HEK293T (cell line): ENCODE measurements at regions not wholly inside any gene's neighbourhood (a gene's known extent, or its start where the extent isn't known, plus 50 kb on each side); places are given as distances from the start of the nearest gene placed in this dataset.

Experiments used
- ARNT ChIP-seq: fragments of 450-650 bp; IDR thresholded peaks from 2 replicates; pipeline ENCODE4 v1.6.1; 2017; ENCODE audit warnings: mild to moderate bottlenecking
- BHLHE40 ChIP-seq: fragments of 450-650 bp; IDR thresholded peaks from 2 replicates; pipeline ENCODE4 v1.6.1; 2016; ENCODE audit warnings: mild to moderate bottlenecking, moderate library complexity, borderline replicate concordance
- CTBP1 ChIP-seq: fragments of 450-650 bp; IDR thresholded peaks from 2 replicates; pipeline ENCODE4 v1.6.1; 2016; ENCODE audit warnings: borderline replicate concordance
- ELF4 ChIP-seq: fragments of 450-650 bp; IDR thresholded peaks from 2 replicates; pipeline ENCODE4 v1.6.1; 2017; ENCODE audit warnings: antibody characterized with exemption
- FOXA1 ChIP-seq: fragments of 450-650 bp; IDR thresholded peaks from 2 replicates; pipeline ENCODE4 v1.6.1; 2016; ENCODE audit warnings: mild to moderate bottlenecking
- FOXK2 ChIP-seq: fragments of 450-650 bp; IDR thresholded peaks from 2 replicates; pipeline ENCODE4 v1.6.1; 2016; ENCODE audit warnings: mild to moderate bottlenecking
- FOXM1 ChIP-seq: fragments of 450-650 bp; IDR thresholded peaks from 2 replicates; pipeline ENCODE4 v1.6.1; 2017; ENCODE audit warnings: mild to moderate bottlenecking, borderline replicate concordance
- HDGF ChIP-seq: fragments of 450-650 bp; IDR thresholded peaks from 2 replicates; pipeline ENCODE4 v1.6.1; 2017; ENCODE audit warnings: antibody characterized with exemption, borderline replicate concordance
- LEF1 ChIP-seq: fragments of 450-650 bp; IDR thresholded peaks from 2 replicates; pipeline ENCODE4 v1.6.1; 2017; ENCODE audit warnings: mild to moderate bottlenecking, borderline replicate concordance
- NFRKB ChIP-seq: fragments of 450-650 bp; IDR thresholded peaks from 2 replicates; pipeline ENCODE4 v1.6.1; 2016; ENCODE audit warnings: mild to moderate bottlenecking, moderate library complexity
- SP1 ChIP-seq: fragments of 450-650 bp; IDR thresholded peaks from 2 replicates; pipeline ENCODE4 v1.6.1; 2017
- SUZ12 ChIP-seq: fragments of 450-650 bp; IDR thresholded peaks from 2 replicates; pipeline ENCODE4 v1.6.1; 2016; ENCODE audit warnings: mild to moderate bottlenecking
- TARDBP ChIP-seq: fragments of 450-650 bp; IDR thresholded peaks from 2 replicates; pipeline ENCODE4 v1.6.1; 2016
- ZNF384 ChIP-seq: fragments of 450-650 bp; IDR thresholded peaks from 2 replicates; pipeline ENCODE4 v1.6.1; 2016

DNA sequence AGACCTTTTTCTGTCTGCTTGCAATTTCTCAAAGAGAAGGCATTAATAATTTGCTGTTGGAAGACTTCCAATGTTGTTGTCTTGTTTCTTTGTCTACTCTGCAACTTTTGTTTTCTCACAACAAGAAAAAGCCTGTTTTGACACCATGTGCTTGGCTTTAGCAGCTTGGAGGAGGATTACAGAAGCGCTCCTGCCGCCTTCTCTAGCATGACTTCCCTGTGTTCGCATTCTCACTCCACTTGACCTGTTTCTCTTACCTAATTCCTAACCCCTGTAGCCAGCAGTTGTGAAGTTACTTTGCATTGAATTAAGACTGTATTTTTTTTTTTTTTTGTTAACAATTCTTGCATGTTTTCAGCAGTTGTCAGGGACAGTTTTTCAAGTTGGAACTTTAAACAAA, 235.3 kb upstream of the GOLIM4 start:
- TF ChIP-seq FOXM1: no peak
- no peak for TF ChIP-seq HDGF
- no peak for TF ChIP-seq BHLHE40
- TF ChIP-seq FOXA1: no peak
- no peak for TF ChIP-seq TARDBP
- TF ChIP-seq SUZ12: no peak
- TF ChIP-seq LEF1: no peak
- TF ChIP-seq ARNT: no peak
- TF ChIP-seq SP1: no peak
- TF ChIP-seq ELF4: no peak
- TF ChIP-seq ZNF384: no peak
- no peak for TF ChIP-seq FOXK2
- TF ChIP-seq CTBP1: no peak
- no peak for TF ChIP-seq NFRKB
